ENCODE measurements at regions not wholly inside any gene's neighbourhood (a gene's known extent, or its start where the extent isn't known, plus 50 kb on each side); places are given as distances from the start of the nearest gene placed in this dataset.
A peak's percentile ranks its signal among the peaks of the same experiment; 100 is the strongest.

GRCh38 chr16:82241469-82242052 lies 71.5 kb upstream of the MPHOSPH6 start:
- DNase-seq (ENCODE audit: low read depth) = no peak

- DNase-seq (ENCODE audit: low read depth) = no peak
These were observed 70.1 kb upstream of the MPHOSPH6 start for GRCh38 chr16:82240111-82240510.

GRCh38 chr16:82236875-82237274 lies 66.9 kb upstream of the MPHOSPH6 start:
- DNase-seq (ENCODE audit: low read depth) = no peak

GRCh38 chr16:82236415-82236814 lies 66.4 kb upstream of the MPHOSPH6 start:
- no peak for DNase-seq (ENCODE audit: low read depth)

- DNase-seq (ENCODE audit: low read depth) = no peak
These were observed 62.8 kb upstream of the MPHOSPH6 start for GRCh38 chr16:82232806-82233205.

- DNase-seq (ENCODE audit: low read depth) = no peak
These were observed 61.2 kb upstream of the MPHOSPH6 start for GRCh38 chr16:82231008-82231787.

- DNase-seq (ENCODE audit: low read depth) = peak; percentile 49
These were observed 60.0 kb upstream of the MPHOSPH6 start for GRCh38 chr16:82229800-82230619.

- no peak for DNase-seq (ENCODE audit: low read depth)
These were observed 56.3 kb upstream of the MPHOSPH6 start for GRCh38 chr16:82226327-82226726.

- no peak for DNase-seq (ENCODE audit: low read depth)
These were observed 54.8 kb upstream of the MPHOSPH6 start for GRCh38 chr16:82224821-82225220.

- no peak for DNase-seq (ENCODE audit: low read depth)
These were observed 50.5 kb upstream of the MPHOSPH6 start for GRCh38 chr16:82220541-82220940.

All from activated T-cell treated with anti-CD3 and anti-CD28 coated beads for 1 hour (primary cell).